B cell (primary cell): ENCODE measurements at regions not wholly inside any gene's neighbourhood (a gene's known extent, or its start where the extent isn't known, plus 50 kb on each side); places are given as distances from the start of the nearest gene placed in this dataset.

Source experiments
- ATAC-seq: fragments of 200-7000 bp; cut with Tn5 transposase; one replicate; pipeline ENCODE4 v1.10.0; 2021; ENCODE audit warnings: low read depth, mild to moderate bottlenecking, moderate number of reproducible peaks, moderate library complexity
- CTCF ChIA-PET: fragments of 350-600 bp; sonication (Branson Sonifier 250); formaldehyde crosslinking; loops from one replicate; lab custom pipeline; 2021; ENCODE audit warnings: antibody characterized with exemption, inconsistent platforms; lab: Charles Lee
- POLR2A ChIA-PET: fragments of 350-600 bp; sonication (Branson Sonifier 250); formaldehyde crosslinking; loops from one replicate; lab custom pipeline; 2021; ENCODE audit warnings: antibody characterized with exemption; lab: Charles Lee
- DNase-seq: peaks from one replicate; pipeline ENCODE4 v3.0.0; 2013
- H2AFZ ChIP-seq: 2 replicates; pipeline ENCODE4 v1.6.1; 2012; ENCODE audit warnings: mild to moderate bottlenecking, low read depth, low read length; ENCODE audit not compliant: insufficient read depth, poor library complexity, severe bottlenecking
- H3K27ac ChIP-seq, 2 donors: 1 replicate in 1 of 2; 2 replicates in 1 of 2; pipeline ENCODE4 v1.5.1; 2012 to 2013; ENCODE audit warnings: low read length in 2 of 2, mild to moderate bottlenecking in 2 of 2, moderate library complexity in 1 of 2
- H3K27me3 ChIP-seq, 4 experiments: fragments of 200-600 bp in 1 of 4; sonication (generic) in 1 of 4; replicated peaks in 1 of 4; 1 replicate in 2 of 4; 2 replicates in 2 of 4; pipeline versions ENCODE4 v1.6.1 to v1.7.0; 2013 to 2016; ENCODE audit warnings: low read length in 3 of 4, mild to moderate bottlenecking in 2 of 4, mixed read lengths in 1 of 4, moderate library complexity in 1 of 4; ENCODE audit not compliant: insufficient read depth in 4 of 4, control insufficient read depth in 3 of 4; ENCODE audit errors: control extremely low read depth in 1 of 4
- H3K36me3 ChIP-seq, 2 experiments: replicated peaks in 1 of 2; 1 replicate in 1 of 2; 2 replicates in 1 of 2; pipeline versions ENCODE4 v1.6.1 to v1.7.1; 2013; ENCODE audit warnings: low read length in 1 of 2; ENCODE audit not compliant: insufficient read depth in 2 of 2, control insufficient read depth in 1 of 2; ENCODE audit errors: control extremely low read depth in 1 of 2, extremely low read depth in 1 of 2
- H3K4me1 ChIP-seq, 2 donors: fragments of 200-600 bp in 1 of 2; sonication (generic) in 1 of 2; 1 replicate in 1 of 2; 2 replicates in 1 of 2; pipeline versions ENCODE4 v1.5.1 to v1.6.1; 2013 to 2017; ENCODE audit warnings: low read length in 2 of 2; ENCODE audit not compliant: control insufficient read depth in 2 of 2, insufficient read depth in 2 of 2
- H3K4me2 ChIP-seq: replicated peaks from 2 replicates; pipeline ENCODE3; 2012; ENCODE audit warnings: mild to moderate bottlenecking, low read depth, low read length; ENCODE audit not compliant: poor library complexity, severe bottlenecking
- H3K4me3 ChIP-seq, 5 experiments: fragments of 200-600 bp in 1 of 5; sonication (generic) in 1 of 5; 1 replicate in 3 of 5; 2 replicates in 2 of 5; pipeline versions ENCODE4 v1.5.1 to v1.7.0; 2011 to 2016; ENCODE audit warnings: low read length in 4 of 5, mild to moderate bottlenecking in 4 of 5, low read depth in 2 of 5, control low read depth in 1 of 5, moderate library complexity in 1 of 5; ENCODE audit not compliant: insufficient read depth in 1 of 5; ENCODE audit errors: control extremely low read depth in 1 of 5, extremely low read depth in 1 of 5
- H3K79me2 ChIP-seq: fragments of 200-600 bp; sonication (generic); one replicate; pipeline ENCODE4 v1.6.0; 2016; ENCODE audit warnings: low read length; ENCODE audit not compliant: control insufficient read depth, insufficient read depth
- H3K9ac ChIP-seq: fragments of 200-600 bp; sonication (generic); 2 replicates; pipeline ENCODE4 v1.6.1; 2017; ENCODE audit warnings: mild to moderate bottlenecking, low read length, moderate library complexity
- H3K9me3 ChIP-seq, 3 donors: one replicate each; pipeline versions ENCODE4 v1.6.1 to v1.7.1; 2013; ENCODE audit warnings: low read length in 2 of 3; ENCODE audit not compliant: control insufficient read depth in 2 of 3, insufficient read depth in 1 of 3; ENCODE audit errors: control extremely low read depth in 1 of 3
- H4K20me1 ChIP-seq: 2 replicates; pipeline ENCODE4 v1.6.0; 2012; ENCODE audit warnings: mild to moderate bottlenecking, low read length; ENCODE audit not compliant: insufficient read depth, control insufficient read depth, poor library complexity, severe bottlenecking
- H3K27ac Mint-ChIP-seq: one replicate; pipeline ENCODE4 v1.8.0; 2021; ENCODE audit warnings: mixed read lengths
- H3K27me3 Mint-ChIP-seq: one replicate; pipeline ENCODE4 v1.8.0; 2021; ENCODE audit warnings: mixed read lengths
- H3K4me1 Mint-ChIP-seq: one replicate; pipeline ENCODE4 v1.8.0; 2021; ENCODE audit warnings: mixed read lengths
- H3K4me3 Mint-ChIP-seq: one replicate; pipeline ENCODE4 v1.8.0; 2021; ENCODE audit warnings: mixed read lengths
- H3K9me3 Mint-ChIP-seq: one replicate; pipeline ENCODE4 v1.8.0; 2022; ENCODE audit warnings: mixed read lengths; ENCODE audit not compliant: insufficient read depth
- EZH2 ChIP-seq: IDR thresholded peaks from 2 replicates; pipeline ENCODE4 v1.6.1; 2012; ENCODE audit warnings: borderline replicate concordance, low read depth, mild to moderate bottlenecking, moderate library complexity, low read length; ENCODE audit not compliant: insufficient read depth, poor library complexity, severe bottlenecking
- WGBS: methylation state at CpG from one replicate; pipeline ENCODE4 v1.1.5; 2013; ENCODE audit warnings: missing lambda C conversion rate; ENCODE audit not compliant: insufficient coverage; 5-methylcytosine and 5-hydroxymethylcytosine counted together
- intact Hi-C: fragments of 100-400 bp; cut with micrococcal nuclease; formaldehyde crosslinking; loops from one replicate; pipeline ENCODE4 v1.10.0; 2022
- TF ChIP-seq, protein P1 (sequence below): fragments of 200-600 bp; IDR thresholded peaks from one replicate; pipeline ENCODE4 v1.8.0; 2022; ENCODE audit warnings: antibody characterized with exemption, mild to moderate bottlenecking

DNA sequence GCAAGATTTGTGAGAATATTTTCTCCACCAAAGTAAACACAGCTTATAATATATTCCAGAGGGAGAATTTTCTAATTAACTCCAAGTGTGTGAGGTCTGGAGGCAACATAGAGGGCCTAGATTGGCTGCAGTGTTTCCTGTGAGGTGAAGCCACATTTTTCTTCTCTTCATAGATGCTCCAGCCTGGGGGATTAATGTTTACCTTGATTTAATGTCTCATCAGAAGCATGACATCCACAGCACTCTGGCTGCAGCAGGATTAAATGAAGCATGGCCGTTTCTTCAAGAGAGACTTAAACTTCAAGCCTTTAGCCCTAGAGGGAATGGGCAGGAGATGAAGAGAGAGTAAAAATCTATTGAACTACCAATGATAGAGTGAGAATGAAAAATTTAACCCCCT, 137.9 kb upstream of the ZBTB20 start:
- H3K27me3 ChIP-seq = no peaks in the 10 kb centered on the region
- H2AFZ ChIP-seq = no peak overlapping the region
- H3K79me2 ChIP-seq = no peaks in the 10 kb centered on the region
- no peaks in the 10 kb centered on the region for H3K36me3 ChIP-seq
- H3K27me3 Mint-ChIP-seq = peaks cover 10% of the 10 kb centered on the region
- ChIA-PET POLR2A (no interaction called here), CTCF (no interaction called here)
- DNase-seq = no peak
- no CpG with 5 or more reads among the region's 1 CpG for WGBS
- ATAC-seq = no peak
- TF ChIP-seq EZH2 = no peak
- TF ChIP-seq, protein P1, sequence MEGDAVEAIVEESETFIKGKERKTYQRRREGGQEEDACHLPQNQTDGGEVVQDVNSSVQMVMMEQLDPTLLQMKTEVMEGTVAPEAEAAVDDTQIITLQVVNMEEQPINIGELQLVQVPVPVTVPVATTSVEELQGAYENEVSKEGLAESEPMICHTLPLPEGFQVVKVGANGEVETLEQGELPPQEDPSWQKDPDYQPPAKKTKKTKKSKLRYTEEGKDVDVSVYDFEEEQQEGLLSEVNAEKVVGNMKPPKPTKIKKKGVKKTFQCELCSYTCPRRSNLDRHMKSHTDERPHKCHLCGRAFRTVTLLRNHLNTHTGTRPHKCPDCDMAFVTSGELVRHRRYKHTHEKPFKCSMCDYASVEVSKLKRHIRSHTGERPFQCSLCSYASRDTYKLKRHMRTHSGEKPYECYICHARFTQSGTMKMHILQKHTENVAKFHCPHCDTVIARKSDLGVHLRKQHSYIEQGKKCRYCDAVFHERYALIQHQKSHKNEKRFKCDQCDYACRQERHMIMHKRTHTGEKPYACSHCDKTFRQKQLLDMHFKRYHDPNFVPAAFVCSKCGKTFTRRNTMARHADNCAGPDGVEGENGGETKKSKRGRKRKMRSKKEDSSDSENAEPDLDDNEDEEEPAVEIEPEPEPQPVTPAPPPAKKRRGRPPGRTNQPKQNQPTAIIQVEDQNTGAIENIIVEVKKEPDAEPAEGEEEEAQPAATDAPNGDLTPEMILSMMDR = no peak
- no peaks in the 10 kb centered on the region for H4K20me1 ChIP-seq
- no peaks in the 10 kb centered on the region for H3K4me1 ChIP-seq
- no peaks in the 10 kb centered on the region for H3K4me1 Mint-ChIP-seq
- H3K9me3 ChIP-seq = no peaks in the 10 kb centered on the region
- no peaks in the 10 kb centered on the region for H3K9me3 Mint-ChIP-seq
- H3K4me2 ChIP-seq = no peak overlapping the region
- H3K27ac Mint-ChIP-seq = no peak overlapping the region
- intact Hi-C loops = no loop called here
- H3K4me3 ChIP-seq = no peak overlapping the region
- H3K4me3 Mint-ChIP-seq = no peak overlapping the region
- no peak overlapping the region for H3K9ac ChIP-seq
- H3K27ac ChIP-seq = no peak overlapping the region

GRCh38 chr3:115286529-115287197, 139.6 kb upstream of the ZBTB20 start:
- H3K27ac Mint-ChIP-seq = no peak overlapping the region
- no peak overlapping the region for H3K4me3 Mint-ChIP-seq
- H3K4me3 ChIP-seq = no peak overlapping the region
- no peaks in the 10 kb centered on the region for H3K9me3 Mint-ChIP-seq
- H3K9me3 ChIP-seq = no peaks in the 10 kb centered on the region
- H2AFZ ChIP-seq = no peak overlapping the region
- H3K4me1 Mint-ChIP-seq = no peaks in the 10 kb centered on the region
- no peak for ATAC-seq
- no peak for DNase-seq
- H3K36me3 ChIP-seq = no peaks in the 10 kb centered on the region
- intact Hi-C loops = no loop called here
- POLR2A ChIA-PET = no interaction called here
- no peak overlapping the region for H3K9ac ChIP-seq
- WGBS = 83% methylated on average over 1 of the region's 2 CpGs
- H3K27me3 Mint-ChIP-seq = peaks cover 10% of the 10 kb centered on the region
- CTCF ChIA-PET = interaction anchor here (0.9 kb wide), 1 partner anchor 529 kb away, joined by 3 read pairs; no protein-coding TSS in a partner anchor
- H4K20me1 ChIP-seq = no peaks in the 10 kb centered on the region
- no peak for TF ChIP-seq EZH2
- TF ChIP-seq, protein P1 = no peak
- H3K4me1 ChIP-seq = no peaks in the 10 kb centered on the region
- H3K4me2 ChIP-seq = no peak overlapping the region
- no peak overlapping the region for H3K27ac ChIP-seq
- no peaks in the 10 kb centered on the region for H3K79me2 ChIP-seq
- no peaks in the 10 kb centered on the region for H3K27me3 ChIP-seq
